SIG-M5 treated with dmso at 0.1 percent for 504 hours (cell line): ENCODE measurements at regions not wholly inside any gene's neighbourhood (a gene's known extent, or its start where the extent isn't known, plus 50 kb on each side); places are given as distances from the start of the nearest gene placed in this dataset.

Source experiments
- DNase-seq: peaks from one replicate; lab custom pipeline; 2025; ENCODE audit not compliant: unreplicated experiment; lab: John Stamatoyannopoulos, UW

- no peak for DNase-seq
Measured at GRCh38 chr13:107866032-107866940, 349.1 kb downstream of the LIG4 start.

GRCh38 chr13:107865643-107866031 lies 349.7 kb downstream of the LIG4 start:
- DNase-seq = no peak

- no peak for DNase-seq
Measured at GRCh38 chr13:107865318-107865575, 350.1 kb downstream of the LIG4 start.

- DNase-seq = peak; percentile 12
Measured at GRCh38 chr13:107864543-107865317, 350.6 kb downstream of the LIG4 start.

GRCh38 chr13:107860284-107860683 lies 355.1 kb downstream of the LIG4 start:
- no peak for DNase-seq

- DNase-seq = no peak
Measured at GRCh38 chr13:107854880-107855279, 360.5 kb downstream of the LIG4 start.

GRCh38 chr13:107852072-107852471 lies 363.3 kb downstream of the LIG4 start:
- DNase-seq = no peak

- no peak for DNase-seq
Measured at GRCh38 chr13:107851670-107852069, 363.7 kb downstream of the LIG4 start.

GRCh38 chr13:107847406-107847805 lies 367.9 kb downstream of the LIG4 start:
- no peak for DNase-seq

- DNase-seq = no peak
Measured at GRCh38 chr13:107846642-107847041, 368.7 kb downstream of the LIG4 start.

GRCh38 chr13:107845911-107846310 lies 369.4 kb downstream of the LIG4 start:
- DNase-seq = no peak

GRCh38 chr13:107843681-107844080 lies 371.7 kb downstream of the LIG4 start:
- no peak for DNase-seq

- DNase-seq = no peak
Measured at GRCh38 chr13:107843281-107843680, 372.1 kb downstream of the LIG4 start.

GRCh38 chr13:107842562-107843180 lies 372.7 kb downstream of the LIG4 start:
- no peak for DNase-seq

- DNase-seq = no peak
Measured at GRCh38 chr13:107838588-107839161, 376.7 kb downstream of the LIG4 start.

GRCh38 chr13:107836685-107837084 lies 378.7 kb downstream of the LIG4 start:
- no peak for DNase-seq

- DNase-seq = no peak
Measured at GRCh38 chr13:107835339-107836018, 379.9 kb downstream of the LIG4 start.

GRCh38 chr13:107834717-107835116 lies 380.6 kb downstream of the LIG4 start:
- DNase-seq = no peak

- DNase-seq = no peak
Measured at GRCh38 chr13:107834281-107834680, 381.1 kb downstream of the LIG4 start.

GRCh38 chr13:107832500-107833100 lies 382.7 kb downstream of the LIG4 start:
- no peak for DNase-seq

GRCh38 chr13:107830804-107831203 lies 384.5 kb downstream of the LIG4 start:
- DNase-seq = no peak
